ENCODE measurements at regions not wholly inside any gene's neighbourhood (a gene's known extent, or its start where the extent isn't known, plus 50 kb on each side); places are given as distances from the start of the nearest gene placed in this dataset.

GRCh38 chr14:97005934-97006333 is 208.8 kb downstream of the VRK1 start:
- TF ChIP-seq CTCF (IDR thresholded peaks at IDR 0.05) (no peak), POLR2A (IDR thresholded peaks at IDR 0.05) (no peak), POLR2AphosphoS5 (IDR thresholded peaks at IDR 0.05) (no peak)

Measured in prostate gland (tissue), 2 donors.